ENCODE measurements at regions not wholly inside any gene's neighbourhood (a gene's known extent, or its start where the extent isn't known, plus 50 kb on each side); places are given as distances from the start of the nearest gene placed in this dataset.
"Not testable (repeated sequence)": the region's sequence is repeated elsewhere in the genome, so short reads cannot be mapped to it uniquely, and the experiment has no call there.

DNA sequence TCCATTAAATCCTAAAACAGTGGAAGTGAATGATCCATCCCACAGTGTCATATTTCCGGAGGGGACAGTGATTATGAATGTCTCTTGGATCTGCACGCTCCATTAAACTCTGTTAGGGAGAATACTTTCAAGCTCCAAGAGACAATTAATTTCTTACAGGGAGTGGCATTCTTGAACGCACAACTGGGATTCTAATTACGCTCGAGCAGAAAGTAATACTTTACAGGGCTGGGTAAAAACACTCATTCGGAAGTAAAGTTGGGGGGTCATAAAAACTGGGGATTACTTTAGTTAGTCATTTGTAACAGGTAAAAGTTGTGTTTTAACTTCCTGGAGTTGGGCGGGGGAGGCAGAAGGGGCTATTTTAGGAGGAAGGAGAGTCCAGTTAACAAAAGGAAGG is 151.8 kb downstream of the ZFP64 start:
- no peak overlapping the region for H3K4me2 ChIP-seq (ENCODE audit: insufficient read depth, low read length)
- no peak overlapping the region for H2AFZ ChIP-seq (ENCODE audit: low read depth, low read length)
- TF ChIP-seq, protein P1, sequence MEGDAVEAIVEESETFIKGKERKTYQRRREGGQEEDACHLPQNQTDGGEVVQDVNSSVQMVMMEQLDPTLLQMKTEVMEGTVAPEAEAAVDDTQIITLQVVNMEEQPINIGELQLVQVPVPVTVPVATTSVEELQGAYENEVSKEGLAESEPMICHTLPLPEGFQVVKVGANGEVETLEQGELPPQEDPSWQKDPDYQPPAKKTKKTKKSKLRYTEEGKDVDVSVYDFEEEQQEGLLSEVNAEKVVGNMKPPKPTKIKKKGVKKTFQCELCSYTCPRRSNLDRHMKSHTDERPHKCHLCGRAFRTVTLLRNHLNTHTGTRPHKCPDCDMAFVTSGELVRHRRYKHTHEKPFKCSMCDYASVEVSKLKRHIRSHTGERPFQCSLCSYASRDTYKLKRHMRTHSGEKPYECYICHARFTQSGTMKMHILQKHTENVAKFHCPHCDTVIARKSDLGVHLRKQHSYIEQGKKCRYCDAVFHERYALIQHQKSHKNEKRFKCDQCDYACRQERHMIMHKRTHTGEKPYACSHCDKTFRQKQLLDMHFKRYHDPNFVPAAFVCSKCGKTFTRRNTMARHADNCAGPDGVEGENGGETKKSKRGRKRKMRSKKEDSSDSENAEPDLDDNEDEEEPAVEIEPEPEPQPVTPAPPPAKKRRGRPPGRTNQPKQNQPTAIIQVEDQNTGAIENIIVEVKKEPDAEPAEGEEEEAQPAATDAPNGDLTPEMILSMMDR (IDR thresholded peaks at IDR 0.05; ENCODE audit: borderline replicate concordance, extremely low read depth, low read length, poor library complexity, severe bottlenecking), result no peak
- no peak for TF ChIP-seq EZH2 (IDR thresholded peaks at IDR 0.05; ENCODE audit: borderline replicate concordance, low read depth, low read length, severe bottlenecking)
- no peaks in the 10 kb centered on the region for H4K20me1 ChIP-seq (ENCODE audit: insufficient read depth, low read length)
- H3K79me2 ChIP-seq (ENCODE audit: insufficient read depth, low read length), result no peaks in the 10 kb centered on the region
- no peak for ATAC-seq (ENCODE audit: insufficient read depth, low read depth)
- no peak overlapping the region for H3K4me3 ChIP-seq (ENCODE audit: low read depth in 1 of 2, low read length in 2 of 2)
- DNase-seq, result no peak
- no peaks in the 10 kb centered on the region for H3K4me1 ChIP-seq (ENCODE audit: insufficient read depth, low read length)
- no peak overlapping the region for H3K9ac ChIP-seq (ENCODE audit: low read depth, low read length)
- H3K27me3 ChIP-seq (ENCODE audit: insufficient read depth, low read length, poor library complexity), result no peaks in the 10 kb centered on the region
- H3K27ac ChIP-seq (ENCODE audit: low read length), result no peak overlapping the region
- no peaks in the 10 kb centered on the region for H3K36me3 ChIP-seq (ENCODE audit: insufficient read depth, low read length)
- H3K9me3 ChIP-seq (ENCODE audit: insufficient read depth, low read length, severe bottlenecking), result no peaks in the 10 kb centered on the region

DNA sequence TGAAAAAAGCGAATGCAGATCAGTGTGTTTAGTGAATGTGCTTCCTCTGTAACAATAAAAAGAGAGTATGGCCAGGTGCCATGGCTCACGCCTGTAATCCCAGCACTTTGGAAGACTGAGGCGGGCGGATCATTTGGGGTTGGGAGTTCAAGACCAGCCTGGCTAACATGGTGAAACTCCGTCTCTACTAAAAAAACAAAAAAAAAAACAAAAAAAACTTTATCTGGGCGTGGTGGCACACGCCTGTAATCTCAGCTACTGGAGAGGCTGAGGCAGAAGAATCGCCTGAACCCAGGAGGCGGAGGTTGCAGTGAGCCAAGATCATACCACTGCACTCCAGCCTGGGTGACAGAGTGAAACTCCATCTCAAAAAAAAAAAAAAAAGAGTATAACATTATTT is 152.9 kb downstream of the ZFP64 start:
- H3K9me3 ChIP-seq (ENCODE audit: insufficient read depth, low read length, severe bottlenecking); H3K79me2 ChIP-seq (ENCODE audit: insufficient read depth, low read length); H3K36me3 ChIP-seq (ENCODE audit: insufficient read depth, low read length); H3K27ac ChIP-seq (ENCODE audit: low read length); H3K27me3 ChIP-seq (ENCODE audit: insufficient read depth, low read length, poor library complexity); H4K20me1 ChIP-seq (ENCODE audit: insufficient read depth, low read length); H2AFZ ChIP-seq (ENCODE audit: low read depth, low read length); H3K4me1 ChIP-seq (ENCODE audit: insufficient read depth, low read length); H3K9ac ChIP-seq (ENCODE audit: low read depth, low read length); H3K4me3 ChIP-seq (ENCODE audit: low read depth in 1 of 2, low read length in 2 of 2); DNase-seq; ATAC-seq (ENCODE audit: insufficient read depth, low read depth); H3K4me2 ChIP-seq (ENCODE audit: insufficient read depth, low read length): not testable (repeated sequence)

DNA sequence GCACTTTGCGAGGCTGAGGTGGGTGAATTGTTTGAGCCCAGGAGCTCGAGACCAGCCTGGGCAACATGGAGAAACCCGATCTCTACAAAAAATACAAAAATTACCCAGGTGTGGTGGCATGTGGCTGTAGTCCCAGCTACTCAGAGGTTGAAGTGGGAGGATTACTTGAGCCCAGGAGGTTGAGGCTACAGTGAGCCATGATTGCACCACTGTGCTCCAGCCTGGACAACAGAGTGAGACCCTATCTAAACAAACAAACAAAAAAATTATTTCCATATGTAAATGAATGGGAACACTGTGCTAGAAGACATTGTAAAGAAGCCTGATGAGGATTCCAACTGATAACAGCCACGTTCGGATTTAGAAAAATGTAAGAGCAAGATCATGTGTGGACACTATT is 154.2 kb downstream of the ZFP64 start:
- no peak overlapping the region for H2AFZ ChIP-seq (ENCODE audit: low read depth, low read length)
- H3K27me3 ChIP-seq (ENCODE audit: insufficient read depth, low read length, poor library complexity), result no peaks in the 10 kb centered on the region
- no peaks in the 10 kb centered on the region for H3K79me2 ChIP-seq (ENCODE audit: insufficient read depth, low read length)
- DNase-seq (no peak), ATAC-seq (ENCODE audit: insufficient read depth, low read depth) (no peak)
- H3K9ac ChIP-seq (ENCODE audit: low read depth, low read length), result no peak overlapping the region
- no peak overlapping the region for H3K27ac ChIP-seq (ENCODE audit: low read length)
- no peaks in the 10 kb centered on the region for H3K4me1 ChIP-seq (ENCODE audit: insufficient read depth, low read length)
- no peaks in the 10 kb centered on the region for H3K9me3 ChIP-seq (ENCODE audit: insufficient read depth, low read length, severe bottlenecking)
- H3K4me3 ChIP-seq (ENCODE audit: low read depth in 1 of 2, low read length in 2 of 2), result no peak overlapping the region
- no peaks in the 10 kb centered on the region for H3K36me3 ChIP-seq (ENCODE audit: insufficient read depth, low read length)
- no peaks in the 10 kb centered on the region for H4K20me1 ChIP-seq (ENCODE audit: insufficient read depth, low read length)
- H3K4me2 ChIP-seq (ENCODE audit: insufficient read depth, low read length), result no peak overlapping the region
- TF ChIP-seq, protein P1 (IDR thresholded peaks at IDR 0.05; ENCODE audit: borderline replicate concordance, extremely low read depth, low read length, poor library complexity, severe bottlenecking), result no peak
- TF ChIP-seq EZH2 (IDR thresholded peaks at IDR 0.05; ENCODE audit: borderline replicate concordance, low read depth, low read length, severe bottlenecking), result no peak

DNA sequence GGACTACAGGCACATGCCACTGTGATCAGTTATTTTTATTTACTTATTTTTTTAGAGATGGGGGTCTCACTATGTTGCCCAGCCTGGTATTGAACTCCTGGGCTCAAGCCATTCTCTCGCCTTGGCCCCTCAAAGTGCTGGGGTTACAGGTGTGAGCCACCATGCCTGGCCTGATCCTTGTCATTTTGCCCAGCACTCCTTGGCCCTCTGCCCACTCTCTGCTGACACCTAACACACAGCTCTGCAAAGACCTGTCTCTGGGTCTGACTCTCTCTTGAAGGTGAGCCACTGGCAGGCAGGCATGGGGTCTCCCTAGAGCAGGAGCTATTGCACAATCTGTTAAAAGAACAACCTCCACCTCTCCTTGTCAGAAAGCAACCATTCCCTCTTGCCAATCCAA is 155.6 kb downstream of the ZFP64 start:
- no peak overlapping the region for H3K27ac ChIP-seq (ENCODE audit: low read length)
- no peak for TF ChIP-seq EZH2 (IDR thresholded peaks at IDR 0.05; ENCODE audit: borderline replicate concordance, low read depth, low read length, severe bottlenecking)
- TF ChIP-seq, protein P1 (IDR thresholded peaks at IDR 0.05; ENCODE audit: borderline replicate concordance, extremely low read depth, low read length, poor library complexity, severe bottlenecking), result no peak
- no peaks in the 10 kb centered on the region for H4K20me1 ChIP-seq (ENCODE audit: insufficient read depth, low read length)
- no peak overlapping the region for H3K4me3 ChIP-seq (ENCODE audit: low read depth in 1 of 2, low read length in 2 of 2)
- no peaks in the 10 kb centered on the region for H3K36me3 ChIP-seq (ENCODE audit: insufficient read depth, low read length)
- ATAC-seq (ENCODE audit: insufficient read depth, low read depth) (no peak), DNase-seq (no peak)
- peaks cover 13% of the 10 kb centered on the region for H3K4me1 ChIP-seq (ENCODE audit: insufficient read depth, low read length)
- no peak overlapping the region for H3K9ac ChIP-seq (ENCODE audit: low read depth, low read length)
- no peaks in the 10 kb centered on the region for H3K79me2 ChIP-seq (ENCODE audit: insufficient read depth, low read length)
- no peaks in the 10 kb centered on the region for H3K9me3 ChIP-seq (ENCODE audit: insufficient read depth, low read length, severe bottlenecking)
- no peak overlapping the region for H3K4me2 ChIP-seq (ENCODE audit: insufficient read depth, low read length)
- no peaks in the 10 kb centered on the region for H3K27me3 ChIP-seq (ENCODE audit: insufficient read depth, low read length, poor library complexity)
- H2AFZ ChIP-seq (ENCODE audit: low read depth, low read length), result no peak overlapping the region

Data from DND-41 (cell line).